GM12878 (cell line): ENCODE measurements at regions not wholly inside any gene's neighbourhood (a gene's known extent, or its start where the extent isn't known, plus 50 kb on each side); places are given as distances from the start of the nearest gene placed in this dataset.

ENCODE experiments used
- ATAC-seq: fragments of 200-7000 bp; cut with Tn5 transposase; 3 replicates; pipeline ENCODE4 v1.9.1; 2020; ENCODE audit warnings: mild to moderate bottlenecking, moderate library complexity
- BruUV-seq: library from RNA; stranded (reverse); fragments of 400-500 nt; replicated peaks from 2 replicates; lab custom pipeline; 2021; lab: Mats Ljungman, UMichigan
- CTCF ChIA-PET: fragments of 300-600 bp; sonication (Branson Sonifier 250); formaldehyde crosslinking; extraction: SDS; loops from one replicate; lab custom pipeline; 2021; ENCODE audit warnings: inconsistent platforms; lab: Yijun Ruan, JAX
- POLR2A ChIA-PET: fragments of 350-600 bp; formaldehyde crosslinking; extraction: SDS; loops from one replicate; lab custom pipeline; 2021; ENCODE audit warnings: inconsistent platforms; lab: Charles Lee
- RAD21 ChIA-PET: fragments of 300-600 bp; sonication (Branson Sonifier 250); formaldehyde crosslinking; loops from one replicate; lab custom pipeline; 2023; ENCODE audit warnings: antibody characterized with exemption; ENCODE audit not compliant: unreplicated experiment; lab: Charles Lee
- SMC1A ChIA-PET: fragments of 300-600 bp; sonication (Branson Sonifier 250); formaldehyde crosslinking; loops from one replicate; lab custom pipeline; 2023; ENCODE audit not compliant: unreplicated experiment, uncharacterized antibody; lab: Charles Lee
- DNase-seq: peaks from one replicate; pipeline ENCODE4 v3.0.0-alpha.2; 2011; ENCODE audit warnings: low read depth, low spot score
- FAIRE-seq: peaks from 3 replicates; lab custom pipeline; 2011; peaks lifted over from hg19 to GRCh38; lab: Jason Lieb, UNC
- H2AFZ ChIP-seq: 2 replicates; pipeline ENCODE4 v1.6.0; 2011; ENCODE audit warnings: low read depth, low read length, control low read depth; ENCODE audit not compliant: control insufficient read depth
- H3K27ac ChIP-seq: 2 replicates; pipeline ENCODE4 v1.5.1; 2011; ENCODE audit warnings: control low read depth; ENCODE audit not compliant: control insufficient read depth, insufficient read depth
- H3K27me3 ChIP-seq, 2 experiments: replicated peaks in 1 of 2; 2 replicates each; pipeline versions ENCODE4 v1.6.0 to v1.6.1; 2011; ENCODE audit warnings: low read length in 1 of 2; ENCODE audit not compliant: control insufficient read depth in 2 of 2, insufficient read depth in 2 of 2
- H3K36me3 ChIP-seq, 2 experiments: 2 replicates each; pipeline ENCODE4 v1.5.1; 2011; ENCODE audit warnings: low read length in 1 of 2; ENCODE audit not compliant: control insufficient read depth in 2 of 2, insufficient read depth in 2 of 2
- H3K4me1 ChIP-seq: 2 replicates; pipeline ENCODE4 v1.6.1; 2011; ENCODE audit warnings: mild to moderate bottlenecking, low read length, moderate library complexity, mixed read lengths; ENCODE audit not compliant: control insufficient read depth, insufficient read depth
- H3K4me2 ChIP-seq: 2 replicates; pipeline ENCODE4 v1.6.0; 2011; ENCODE audit warnings: control low read depth; ENCODE audit not compliant: control insufficient read depth, insufficient read depth
- H3K4me3 ChIP-seq: fragments of 200-600 bp; sonication (generic); 2 replicates; pipeline ENCODE4 v1.5.1; 2016
- H3K79me2 ChIP-seq: 2 replicates; pipeline ENCODE4 v1.6.0; 2011; ENCODE audit warnings: low read length; ENCODE audit not compliant: control insufficient read depth, insufficient read depth
- H3K9ac ChIP-seq: 2 replicates; pipeline ENCODE4 v1.8.0; 2011; ENCODE audit warnings: low read length, control low read depth, mixed read lengths; ENCODE audit not compliant: control insufficient read depth, insufficient read depth
- H3K9me3 ChIP-seq: replicated peaks from 3 replicates; pipeline ENCODE4 v1.5.1; 2011; ENCODE audit warnings: mild to moderate bottlenecking, low read length; ENCODE audit not compliant: control insufficient read depth, insufficient read depth
- H4K20me1 ChIP-seq: 2 replicates; pipeline ENCODE4 v1.6.0; 2011; ENCODE audit not compliant: control insufficient read depth, insufficient read depth
- CHD4 ChIP-seq: fragments of 200-600 bp; sonication (generic); IDR thresholded peaks from 2 replicates; pipeline ENCODE4 v1.6.1; 2016; ENCODE audit warnings: mild to moderate bottlenecking
- EED ChIP-seq: sonication (generic); IDR thresholded peaks from 2 replicates; pipeline ENCODE4 v1.6.1; 2016; ENCODE audit warnings: antibody characterized with exemption, low read depth
- GATAD2B ChIP-seq: fragments of 450-650 bp; conservative IDR thresholded peaks from 2 replicates; pipeline ENCODE4 v1.6.1; 2017; ENCODE audit warnings: low read depth, mild to moderate bottlenecking, moderate library complexity
- PAX5 ChIP-seq: IDR thresholded peaks from 2 replicates; pipeline ENCODE4 v1.6.1; 2011; ENCODE audit warnings: low read depth, low read length, borderline replicate concordance
- SP1 ChIP-seq: IDR thresholded peaks from one replicate; pipeline ENCODE4 v1.6.1; 2011; ENCODE audit warnings: low read depth, low read length
- SPI1 ChIP-seq: IDR thresholded peaks from 2 replicates; pipeline ENCODE4 v1.6.1; 2011; ENCODE audit warnings: low read depth, mild to moderate bottlenecking, low read length, moderate library complexity, borderline replicate concordance; ENCODE audit not compliant: insufficient read depth
- SREBF2 ChIP-seq: IDR thresholded peaks from 2 replicates; pipeline ENCODE4 v1.6.1; 2012; ENCODE audit warnings: mild to moderate bottlenecking, low read length
- WGBS: methylation state at CpG from one replicate; pipeline ENCODE4 v1.1.6; 2016; ENCODE audit warnings: low lambda C conversion rate; ENCODE audit not compliant: insufficient replicate concordance, insufficient coverage; ENCODE audit errors: missing lambda C conversion rate; 5-methylcytosine and 5-hydroxymethylcytosine counted together
- in situ Hi-C: fragments of 300-500 bp; cut with MboI; formaldehyde crosslinking; loops from 9 replicates; pipeline ENCODE4 v1.14.3; 2018; ENCODE audit warnings: mixed read lengths
- intact Hi-C: fragments of 100-400 bp; cut with micrococcal nuclease; formaldehyde crosslinking; loops from one replicate; pipeline ENCODE4 v1.14.2; 2022; ENCODE audit not compliant: unreplicated experiment
- TF ChIP-seq, protein P1 (sequence below): fragments of 450-650 bp; IDR thresholded peaks from 2 replicates; pipeline ENCODE4 v1.6.1; 2018; ENCODE audit warnings: mild to moderate bottlenecking, low read depth, moderate library complexity; ENCODE audit not compliant: partially characterized antibody
- TF ChIP-seq, protein P2 (sequence below): IDR thresholded peaks from 2 replicates; pipeline ENCODE4 v1.6.1; 2011; ENCODE audit warnings: low read depth, low read length, improper control_type of control experiment, borderline replicate concordance
- TF ChIP-seq, protein P3 (sequence below): fragments of 450-650 bp; formaldehyde crosslinking; IDR thresholded peaks from 2 replicates; pipeline ENCODE4 v1.4.0; 2020; ENCODE audit warnings: mild to moderate bottlenecking, moderate library complexity
- TF ChIP-seq, protein P4 (sequence below): fragments of 150-350 bp; IDR thresholded peaks from 2 replicates; pipeline ENCODE4 v1.6.1; 2014; ENCODE audit warnings: mild to moderate bottlenecking, low read depth, low read length
- TF ChIP-seq, protein P5 (sequence below): IDR thresholded peaks from 2 replicates; pipeline ENCODE4 v1.6.1; 2012; ENCODE audit warnings: low read depth, low read length, improper control_type of control experiment

DNA sequence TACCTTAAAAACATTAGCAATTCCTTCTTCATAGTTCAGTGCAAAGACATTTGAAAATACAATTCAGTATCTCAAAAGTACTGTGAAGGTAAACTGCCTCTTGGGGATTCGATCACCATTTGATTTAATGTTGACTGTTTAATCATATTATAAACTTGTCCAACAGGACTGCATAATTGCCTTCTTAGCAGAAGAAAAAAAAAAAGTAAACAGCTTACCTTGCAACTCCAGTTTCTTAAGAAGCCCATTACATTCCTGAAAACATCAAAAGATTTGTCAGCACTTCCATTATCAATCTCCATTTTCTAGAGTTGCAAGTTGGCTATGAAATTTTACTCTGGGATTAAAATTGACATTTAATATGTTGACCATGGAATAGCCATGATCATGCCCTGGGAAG is 1154.6 kb downstream of the OLFM4 start:
- no peak for DNase-seq
- no peak overlapping the region for H3K4me3 ChIP-seq
- no peaks in the 10 kb centered on the region for H3K4me1 ChIP-seq
- no TSS peak for BruUV-seq
- ChIA-PET POLR2A (no interaction called here), CTCF (no interaction called here), SMC1A (no interaction called here), RAD21 (no interaction called here)
- no peaks in the 10 kb centered on the region for H3K36me3 ChIP-seq
- H2AFZ ChIP-seq, result no peak overlapping the region
- H3K27ac ChIP-seq, result no peak overlapping the region
- H3K79me2 ChIP-seq, result no peaks in the 10 kb centered on the region
- intact Hi-C loops (no loop called here), in situ Hi-C loops (no loop called here)
- H3K27me3 ChIP-seq, result no peaks in the 10 kb centered on the region
- no peak for TF ChIP-seq SP1
- TF ChIP-seq, protein P1, sequence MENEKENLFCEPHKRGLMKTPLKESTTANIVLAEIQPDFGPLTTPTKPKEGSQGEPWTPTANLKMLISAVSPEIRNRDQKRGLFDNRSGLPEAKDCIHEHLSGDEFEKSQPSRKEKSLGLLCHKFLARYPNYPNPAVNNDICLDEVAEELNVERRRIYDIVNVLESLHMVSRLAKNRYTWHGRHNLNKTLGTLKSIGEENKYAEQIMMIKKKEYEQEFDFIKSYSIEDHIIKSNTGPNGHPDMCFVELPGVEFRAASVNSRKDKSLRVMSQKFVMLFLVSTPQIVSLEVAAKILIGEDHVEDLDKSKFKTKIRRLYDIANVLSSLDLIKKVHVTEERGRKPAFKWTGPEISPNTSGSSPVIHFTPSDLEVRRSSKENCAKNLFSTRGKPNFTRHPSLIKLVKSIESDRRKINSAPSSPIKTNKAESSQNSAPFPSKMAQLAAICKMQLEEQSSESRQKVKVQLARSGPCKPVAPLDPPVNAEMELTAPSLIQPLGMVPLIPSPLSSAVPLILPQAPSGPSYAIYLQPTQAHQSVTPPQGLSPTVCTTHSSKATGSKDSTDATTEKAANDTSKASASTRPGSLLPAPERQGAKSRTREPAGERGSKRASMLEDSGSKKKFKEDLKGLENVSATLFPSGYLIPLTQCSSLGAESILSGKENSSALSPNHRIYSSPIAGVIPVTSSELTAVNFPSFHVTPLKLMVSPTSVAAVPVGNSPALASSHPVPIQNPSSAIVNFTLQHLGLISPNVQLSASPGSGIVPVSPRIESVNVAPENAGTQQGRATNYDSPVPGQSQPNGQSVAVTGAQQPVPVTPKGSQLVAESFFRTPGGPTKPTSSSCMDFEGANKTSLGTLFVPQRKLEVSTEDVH, result no peak
- TF ChIP-seq, protein P2, sequence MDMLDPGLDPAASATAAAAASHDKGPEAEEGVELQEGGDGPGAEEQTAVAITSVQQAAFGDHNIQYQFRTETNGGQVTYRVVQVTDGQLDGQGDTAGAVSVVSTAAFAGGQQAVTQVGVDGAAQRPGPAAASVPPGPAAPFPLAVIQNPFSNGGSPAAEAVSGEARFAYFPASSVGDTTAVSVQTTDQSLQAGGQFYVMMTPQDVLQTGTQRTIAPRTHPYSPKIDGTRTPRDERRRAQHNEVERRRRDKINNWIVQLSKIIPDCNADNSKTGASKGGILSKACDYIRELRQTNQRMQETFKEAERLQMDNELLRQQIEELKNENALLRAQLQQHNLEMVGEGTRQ, result no peak
- TF ChIP-seq, protein P3, sequence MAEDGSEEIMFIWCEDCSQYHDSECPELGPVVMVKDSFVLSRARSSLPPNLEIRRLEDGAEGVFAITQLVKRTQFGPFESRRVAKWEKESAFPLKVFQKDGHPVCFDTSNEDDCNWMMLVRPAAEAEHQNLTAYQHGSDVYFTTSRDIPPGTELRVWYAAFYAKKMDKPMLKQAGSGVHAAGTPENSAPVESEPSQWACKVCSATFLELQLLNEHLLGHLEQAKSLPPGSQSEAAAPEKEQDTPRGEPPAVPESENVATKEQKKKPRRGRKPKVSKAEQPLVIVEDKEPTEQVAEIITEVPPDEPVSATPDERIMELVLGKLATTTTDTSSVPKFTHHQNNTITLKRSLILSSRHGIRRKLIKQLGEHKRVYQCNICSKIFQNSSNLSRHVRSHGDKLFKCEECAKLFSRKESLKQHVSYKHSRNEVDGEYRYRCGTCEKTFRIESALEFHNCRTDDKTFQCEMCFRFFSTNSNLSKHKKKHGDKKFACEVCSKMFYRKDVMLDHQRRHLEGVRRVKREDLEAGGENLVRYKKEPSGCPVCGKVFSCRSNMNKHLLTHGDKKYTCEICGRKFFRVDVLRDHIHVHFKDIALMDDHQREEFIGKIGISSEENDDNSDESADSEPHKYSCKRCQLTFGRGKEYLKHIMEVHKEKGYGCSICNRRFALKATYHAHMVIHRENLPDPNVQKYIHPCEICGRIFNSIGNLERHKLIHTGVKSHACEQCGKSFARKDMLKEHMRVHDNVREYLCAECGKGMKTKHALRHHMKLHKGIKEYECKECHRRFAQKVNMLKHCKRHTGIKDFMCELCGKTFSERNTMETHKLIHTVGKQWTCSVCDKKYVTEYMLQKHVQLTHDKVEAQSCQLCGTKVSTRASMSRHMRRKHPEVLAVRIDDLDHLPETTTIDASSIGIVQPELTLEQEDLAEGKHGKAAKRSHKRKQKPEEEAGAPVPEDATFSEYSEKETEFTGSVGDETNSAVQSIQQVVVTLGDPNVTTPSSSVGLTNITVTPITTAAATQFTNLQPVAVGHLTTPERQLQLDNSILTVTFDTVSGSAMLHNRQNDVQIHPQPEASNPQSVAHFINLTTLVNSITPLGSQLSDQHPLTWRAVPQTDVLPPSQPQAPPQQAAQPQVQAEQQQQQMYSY (CRISPR knock-in tag), result no peak
- no peak for TF ChIP-seq GATAD2B
- TF ChIP-seq EED, result no peak
- TF ChIP-seq, protein P4, sequence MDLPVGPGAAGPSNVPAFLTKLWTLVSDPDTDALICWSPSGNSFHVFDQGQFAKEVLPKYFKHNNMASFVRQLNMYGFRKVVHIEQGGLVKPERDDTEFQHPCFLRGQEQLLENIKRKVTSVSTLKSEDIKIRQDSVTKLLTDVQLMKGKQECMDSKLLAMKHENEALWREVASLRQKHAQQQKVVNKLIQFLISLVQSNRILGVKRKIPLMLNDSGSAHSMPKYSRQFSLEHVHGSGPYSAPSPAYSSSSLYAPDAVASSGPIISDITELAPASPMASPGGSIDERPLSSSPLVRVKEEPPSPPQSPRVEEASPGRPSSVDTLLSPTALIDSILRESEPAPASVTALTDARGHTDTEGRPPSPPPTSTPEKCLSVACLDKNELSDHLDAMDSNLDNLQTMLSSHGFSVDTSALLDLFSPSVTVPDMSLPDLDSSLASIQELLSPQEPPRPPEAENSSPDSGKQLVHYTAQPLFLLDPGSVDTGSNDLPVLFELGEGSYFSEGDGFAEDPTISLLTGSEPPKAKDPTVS, result no peak
- TF ChIP-seq, protein P5, sequence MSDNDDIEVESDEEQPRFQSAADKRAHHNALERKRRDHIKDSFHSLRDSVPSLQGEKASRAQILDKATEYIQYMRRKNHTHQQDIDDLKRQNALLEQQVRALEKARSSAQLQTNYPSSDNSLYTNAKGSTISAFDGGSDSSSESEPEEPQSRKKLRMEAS, result no peak
- TF ChIP-seq CHD4, result no peak
- no peak for TF ChIP-seq SREBF2
- no peak for TF ChIP-seq PAX5
- TF ChIP-seq SPI1, result no peak
- H3K4me2 ChIP-seq, result no peak overlapping the region
- no peak overlapping the region for H3K9ac ChIP-seq
- 0% methylated on average over 1 of the region's 1 CpG for WGBS
- ATAC-seq, result no peak
- no peak for FAIRE-seq
- no peaks in the 10 kb centered on the region for H3K9me3 ChIP-seq
- no peaks in the 10 kb centered on the region for H4K20me1 ChIP-seq
